CD1c-positive myeloid dendritic cell (primary cell): ENCODE measurements at regions not wholly inside any gene's neighbourhood (a gene's known extent, or its start where the extent isn't known, plus 50 kb on each side); places are given as distances from the start of the nearest gene placed in this dataset.
A peak's percentile ranks its signal among the peaks of the same experiment; 100 is the strongest.
"Not testable (repeated sequence)": the region's sequence is repeated elsewhere in the genome, so short reads cannot be mapped to it uniquely, and the experiment has no call there.

ENCODE experiments used
- DNase-seq: peaks from one replicate; pipeline ENCODE4 v3.0.0-alpha.2; 2016; ENCODE audit errors: extremely low spot score

DNA sequence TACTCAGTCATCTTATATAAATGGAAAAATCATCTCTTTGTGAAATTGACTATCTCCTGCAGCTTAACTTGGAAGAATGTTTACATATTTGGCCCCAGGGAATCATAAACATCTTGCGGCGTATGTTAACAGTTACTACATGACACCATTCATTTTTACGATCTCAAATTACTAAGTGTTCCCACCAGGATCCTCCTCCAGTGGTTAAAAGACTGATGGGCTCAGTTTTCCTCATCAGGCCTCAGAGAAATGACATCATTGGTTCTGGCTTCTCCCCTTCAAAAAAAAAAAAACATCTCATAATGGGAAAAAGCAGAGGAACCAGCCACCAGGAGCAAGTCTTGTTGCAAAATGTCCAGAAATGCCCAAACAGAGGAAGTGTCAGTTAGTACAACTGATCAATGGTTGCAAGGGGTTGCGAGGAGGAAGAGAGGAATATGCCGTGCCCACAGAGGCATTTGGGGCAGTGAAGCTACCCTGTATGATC, 70.5 kb upstream of the LIPC start:
- peak; percentile 75 for DNase-seq

DNA sequence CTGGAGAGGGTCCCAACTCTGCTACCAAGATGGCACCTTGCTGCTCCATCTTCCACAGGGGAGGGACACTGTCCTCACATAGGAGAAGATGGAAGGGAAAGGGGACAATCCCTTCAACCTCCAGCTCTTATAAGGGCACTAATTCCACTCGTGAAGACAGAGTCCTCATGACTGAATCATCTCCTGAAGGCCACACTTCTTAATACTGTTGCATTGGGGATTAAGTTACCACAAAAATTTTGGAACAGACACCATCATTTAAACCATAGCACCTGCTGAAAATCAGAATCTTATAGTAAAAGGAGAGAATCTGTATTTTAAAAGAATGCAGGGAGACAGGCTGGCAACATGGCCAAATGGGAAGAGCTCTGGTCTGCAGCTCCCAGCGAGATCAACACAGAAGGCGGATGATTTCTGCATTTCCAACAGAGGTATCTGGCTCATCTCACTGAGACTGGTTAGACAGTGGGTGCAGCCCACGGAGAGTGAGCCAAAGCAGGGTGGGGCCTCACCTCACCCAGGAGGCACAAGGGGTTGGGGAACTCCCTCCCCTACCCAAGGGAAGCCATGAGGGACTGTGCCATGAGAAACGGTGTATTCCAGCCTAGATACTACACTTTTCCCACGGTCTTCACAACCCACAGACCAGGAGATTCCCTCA, 69.4 kb upstream of the LIPC start:
- peak; percentile 17 for DNase-seq

DNA sequence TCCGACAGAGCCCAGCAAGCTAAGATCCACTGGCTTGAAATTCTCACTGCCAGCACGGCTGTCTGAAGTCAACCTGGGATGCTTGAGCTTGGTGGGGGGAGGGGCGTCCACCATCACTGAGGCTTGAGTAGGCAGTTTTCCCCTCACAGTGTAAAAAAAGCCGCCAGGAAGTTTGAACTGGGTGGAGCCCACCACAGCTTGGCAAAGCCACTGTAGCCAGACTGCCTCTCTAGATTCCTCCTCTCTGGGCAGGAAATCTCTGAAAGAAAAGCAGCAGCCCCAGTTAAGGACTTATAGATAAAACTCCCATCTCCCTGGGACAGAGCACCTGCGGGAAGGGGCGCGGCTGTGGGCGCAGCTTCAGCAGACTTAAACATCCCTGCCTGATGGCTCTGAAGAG, 68.7 kb upstream of the LIPC start:
- not testable (repeated sequence) for DNase-seq

DNA sequence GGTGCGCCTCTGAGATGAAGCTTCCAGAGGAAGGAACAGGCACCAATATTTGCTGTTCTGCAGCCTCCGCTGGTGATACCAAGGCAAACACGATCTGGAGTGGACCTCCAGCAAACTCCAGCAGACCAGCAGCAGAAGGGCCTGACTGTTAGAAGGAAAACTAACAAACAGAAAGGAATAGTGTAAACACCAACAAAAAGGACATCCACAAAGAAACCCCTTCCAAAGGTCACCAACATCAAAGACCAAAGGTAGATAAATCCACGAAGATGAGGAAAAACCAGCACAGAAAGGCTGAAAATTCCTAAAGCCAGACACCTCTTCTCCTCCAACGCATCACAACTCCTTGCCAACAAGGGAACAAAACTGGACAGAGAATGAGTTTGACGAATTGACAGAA, 68.1 kb upstream of the LIPC start:
- not testable (repeated sequence) for DNase-seq

DNA sequence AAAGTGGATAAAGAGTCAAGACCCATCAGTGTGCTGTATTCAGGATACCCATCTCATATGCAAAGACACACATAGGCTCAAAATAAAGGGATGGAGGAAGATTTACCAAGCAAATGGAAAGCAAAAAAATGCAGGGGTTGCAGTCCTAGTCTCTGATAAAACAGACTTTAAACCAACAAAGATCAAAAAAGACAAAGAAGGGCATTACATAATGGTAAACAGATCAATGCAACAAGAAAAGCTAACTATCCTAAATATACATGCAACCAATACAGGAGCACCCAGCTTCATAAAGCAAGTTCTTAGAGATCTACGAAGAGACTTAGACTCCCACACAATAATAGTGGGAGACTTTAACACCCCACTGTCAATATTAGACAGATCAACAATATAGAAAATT, 66.7 kb upstream of the LIPC start:
- not testable (repeated sequence) for DNase-seq

DNA sequence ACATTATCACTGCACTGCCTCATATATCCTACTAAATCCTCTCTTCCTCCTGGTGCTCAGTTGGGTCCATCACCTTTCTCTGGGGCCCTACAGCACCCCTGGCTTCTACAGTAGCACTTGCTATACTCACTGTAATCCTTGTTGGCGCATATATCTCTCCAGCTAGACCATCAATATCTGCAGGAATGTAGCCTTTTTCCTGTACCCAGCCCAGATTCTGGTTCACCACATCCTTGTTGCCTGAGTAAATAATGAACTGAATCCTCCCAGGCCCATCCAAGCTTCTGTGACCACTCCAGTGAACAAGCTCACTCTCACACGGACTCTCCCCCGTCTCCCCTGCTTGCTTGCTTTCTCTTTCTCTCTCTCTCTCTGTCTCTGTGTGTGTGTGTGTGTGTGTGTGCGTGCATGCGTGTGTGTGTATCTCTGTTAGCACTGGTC, 62.5 kb upstream of the LIPC start:
- no peak for DNase-seq

DNA sequence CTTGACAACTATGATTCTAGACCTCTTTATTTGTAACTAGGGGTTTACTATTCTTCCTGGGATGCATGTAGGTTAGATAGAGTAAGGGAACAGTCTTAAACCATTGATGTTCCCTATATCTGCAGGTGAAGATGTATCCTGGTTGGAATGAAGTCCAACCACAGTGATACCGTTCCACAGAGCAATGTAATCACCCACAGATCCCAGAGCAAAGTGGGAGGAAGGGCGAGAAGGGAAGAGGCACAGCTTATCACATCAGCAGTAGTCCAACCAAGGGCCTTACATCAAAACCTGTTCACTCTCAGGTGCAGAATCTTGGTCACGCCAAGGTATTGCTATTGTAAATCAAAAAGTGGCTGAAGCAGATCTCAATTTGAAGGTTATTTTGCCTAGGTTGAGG, 61.8 kb upstream of the LIPC start:
- no peak for DNase-seq

DNA sequence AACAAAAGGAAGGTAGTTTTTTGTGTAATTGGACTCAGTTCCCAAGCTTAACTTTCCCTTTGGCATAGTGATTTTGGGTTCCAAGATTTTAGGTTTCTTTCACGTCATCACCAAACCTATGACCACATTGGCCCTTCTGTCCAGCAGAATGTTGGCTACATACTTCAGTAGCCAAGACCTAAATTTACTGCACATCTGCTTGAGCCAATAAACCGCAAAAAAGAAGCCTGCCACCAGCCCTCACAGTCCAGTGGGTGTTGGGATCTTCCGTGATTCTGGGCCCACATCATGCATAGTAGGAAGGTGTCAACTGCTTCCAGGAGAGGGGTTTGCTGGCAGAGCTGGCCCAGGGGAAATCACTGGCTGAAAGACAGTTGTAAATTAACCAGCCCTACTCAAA, 57.6 kb upstream of the LIPC start:
- no peak for DNase-seq

DNA sequence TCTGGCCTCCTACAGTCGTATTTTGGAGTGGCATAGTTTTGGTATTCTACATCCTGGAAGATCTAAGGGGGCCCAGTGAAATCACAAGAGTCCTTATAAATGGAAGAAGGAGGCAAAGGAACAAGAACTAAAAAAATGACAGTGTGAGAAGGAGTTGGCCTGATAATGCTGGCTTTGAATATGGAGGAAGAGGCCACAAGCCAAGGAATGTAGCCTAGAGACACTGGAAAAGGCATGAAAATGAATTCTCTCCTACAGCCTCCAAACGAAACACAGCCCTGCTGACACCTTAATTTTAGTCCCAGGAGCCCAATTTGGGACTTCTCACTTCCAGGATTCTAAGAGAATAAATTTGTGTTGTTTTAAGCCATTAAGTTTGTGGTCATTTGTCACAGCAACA, 54.6 kb upstream of the LIPC start:
- DNase-seq = no peak

DNA sequence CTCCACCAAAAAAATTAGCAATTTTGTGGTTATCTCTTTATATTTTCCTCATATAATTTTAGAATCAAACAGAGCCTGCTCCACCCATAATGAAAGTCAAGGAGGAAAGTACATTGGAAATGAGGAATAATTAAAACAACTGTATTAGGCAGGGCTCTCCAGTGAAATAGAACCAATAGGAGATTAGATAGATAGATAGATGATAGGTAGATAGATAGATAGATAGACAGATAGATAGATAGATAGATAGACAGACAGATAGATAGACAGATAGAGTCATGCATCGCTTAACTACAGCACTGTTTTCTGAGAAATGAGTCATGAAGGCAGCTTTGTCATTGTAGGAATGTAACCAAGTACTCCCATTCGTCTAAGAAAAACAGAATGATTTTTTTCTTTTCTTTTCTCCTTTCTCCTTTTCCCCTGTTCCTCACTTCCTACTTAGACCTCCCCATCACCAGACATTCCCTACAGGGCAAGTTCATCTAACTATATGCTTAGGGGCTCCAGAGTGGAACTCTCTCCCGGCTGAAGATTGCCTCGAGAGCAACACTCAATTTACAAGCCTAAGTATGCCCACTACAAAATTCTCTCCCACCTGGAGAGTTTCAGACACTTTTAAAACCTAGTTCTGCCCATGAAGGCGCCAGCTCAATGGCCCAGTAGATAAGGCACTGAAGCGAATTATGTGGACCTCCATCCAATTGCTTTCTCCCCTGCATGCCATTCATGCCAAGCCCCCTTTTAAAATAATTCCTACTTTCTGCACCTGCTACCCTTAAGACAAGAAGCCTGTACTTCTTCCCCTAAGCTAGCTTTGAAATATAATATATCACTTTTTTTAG, 53.3 kb upstream of the LIPC start:
- no peak for DNase-seq

DNA sequence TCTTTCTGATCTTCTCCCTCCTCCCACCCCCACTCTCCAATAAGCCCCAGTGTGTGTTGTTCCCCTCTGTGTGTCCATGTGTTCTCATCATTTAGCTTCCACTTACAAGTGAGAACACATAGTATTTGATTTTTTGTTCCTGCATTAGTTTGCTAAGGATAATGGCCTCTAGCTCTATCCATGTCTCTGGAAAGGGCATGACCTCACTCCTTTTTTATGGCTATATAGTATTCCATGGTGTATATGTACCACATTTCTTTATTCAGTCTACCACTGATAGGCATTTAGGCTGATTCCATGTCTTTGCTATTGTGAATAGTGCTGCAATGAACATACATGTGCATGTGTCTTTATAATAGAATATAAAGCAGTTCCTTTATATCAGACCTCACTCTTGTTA, 52.3 kb upstream of the LIPC start:
- DNase-seq = not testable (repeated sequence)

DNA sequence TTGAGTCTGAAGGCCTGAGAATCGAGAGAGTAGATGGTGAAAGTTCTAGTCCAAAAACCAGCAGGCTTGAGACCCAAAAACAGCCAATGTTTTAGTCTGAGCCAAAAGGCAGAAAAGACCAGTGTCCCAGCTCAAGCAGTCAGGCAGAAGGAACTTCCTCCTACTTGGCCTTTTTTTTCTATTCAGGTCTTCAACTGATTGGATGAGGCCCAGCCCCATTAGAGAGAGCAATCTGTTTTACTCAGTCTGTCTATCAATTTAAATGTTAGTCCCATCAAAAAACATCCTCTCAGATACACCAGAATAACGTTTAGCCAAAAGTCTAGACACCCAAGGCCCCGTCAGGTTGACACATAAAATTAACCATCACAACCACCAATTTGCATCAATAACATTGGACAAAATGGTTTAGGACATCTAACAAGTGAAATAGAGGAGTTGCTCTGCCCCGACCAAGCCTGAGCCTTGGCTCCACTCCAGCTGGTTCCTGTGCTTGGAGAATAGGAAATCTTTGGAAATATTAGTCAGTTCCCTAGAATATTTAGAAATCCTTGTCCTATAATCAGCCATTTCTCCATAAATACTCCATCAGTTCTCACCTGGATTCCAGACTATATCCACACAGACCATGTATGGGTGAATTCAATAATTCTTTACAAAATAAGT, 51.4 kb upstream of the LIPC start:
- DNase-seq = no peak

DNA sequence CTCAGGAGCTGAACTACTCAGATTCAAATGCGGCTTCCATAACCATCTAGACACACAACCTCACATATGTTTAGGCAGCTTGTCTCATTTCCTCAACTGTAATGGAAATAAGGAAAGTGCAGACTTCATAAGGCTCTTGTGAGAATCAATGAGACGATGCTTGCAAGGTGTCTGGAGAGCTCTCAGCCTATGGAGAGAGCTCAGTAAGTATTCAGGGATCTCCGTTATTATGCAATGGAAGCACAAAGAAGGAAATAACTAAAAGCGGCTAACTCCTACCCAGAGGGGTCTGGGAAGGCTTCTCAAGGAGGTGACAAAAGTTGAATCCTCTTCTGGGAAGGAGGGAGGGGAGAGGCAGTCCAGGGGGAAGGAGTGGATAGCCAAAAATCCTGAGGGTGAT, 50.1 kb upstream of the LIPC start:
- peak; percentile 12 for DNase-seq
